ENCODE measurements at regions not wholly inside any gene's neighbourhood (a gene's known extent, or its start where the extent isn't known, plus 50 kb on each side); places are given as distances from the start of the nearest gene placed in this dataset.

GRCh38 chr2:8107150-8107549, 574.7 kb upstream of the ID2 start:
- TF ChIP-seq YY1 (IDR thresholded peaks at IDR 0.05; ENCODE audit: insufficient read depth, insufficient read length) (no peak), ZNF274 (IDR thresholded peaks at IDR 0.05; ENCODE audit: low read depth, low read length) (no peak), SUZ12 (IDR thresholded peaks at IDR 0.05; ENCODE audit: extremely low read depth, insufficient read depth, insufficient read length) (no peak)

All from NT2/D1 (cell line).